ENCODE measurements at regions not wholly inside any gene's neighbourhood (a gene's known extent, or its start where the extent isn't known, plus 50 kb on each side); places are given as distances from the start of the nearest gene placed in this dataset.
"Not testable (repeated sequence)": the region's sequence is repeated elsewhere in the genome, so short reads cannot be mapped to it uniquely, and the experiment has no call there.

- H3K27ac ChIP-seq (ENCODE audit: low read length), result no peak overlapping the region
- no peaks in the 10 kb centered on the region for H3K9me3 ChIP-seq (replicated peaks; ENCODE audit: control insufficient read depth, low read depth, low read length)
- no peak overlapping the region for H3K4me3 ChIP-seq (ENCODE audit: low read length)
- H3K36me3 ChIP-seq (ENCODE audit: control insufficient read depth, insufficient read depth, low read length), result no peaks in the 10 kb centered on the region
- WGBS (ENCODE audit: insufficient coverage), result no CpG with 5 or more reads among the region's 2 CpGs
- H3K27me3 ChIP-seq (ENCODE audit: control insufficient read depth, insufficient read depth, low read length), result no peaks in the 10 kb centered on the region
- DNase-seq, result no peak
- H3K4me1 ChIP-seq (ENCODE audit: control insufficient read depth, insufficient read depth, low read length), result no peaks in the 10 kb centered on the region
Measured at GRCh38 chr7:119903085-119903484, 369.9 kb upstream of the KCND2 start.

GRCh38 chr7:119905495-119905894 lies 367.5 kb upstream of the KCND2 start:
- no peak for DNase-seq
- Histone ChIP-seq H3K4me3 (ENCODE audit: low read length) (no peak overlapping the region), H3K27me3 (ENCODE audit: control insufficient read depth, insufficient read depth, low read length) (no peaks in the 10 kb centered on the region), H3K36me3 (ENCODE audit: control insufficient read depth, insufficient read depth, low read length) (no peaks in the 10 kb centered on the region), H3K27ac (ENCODE audit: low read length) (no peak overlapping the region), H3K4me1 (ENCODE audit: control insufficient read depth, insufficient read depth, low read length) (no peaks in the 10 kb centered on the region), H3K9me3 (replicated peaks; ENCODE audit: control insufficient read depth, low read depth, low read length) (no peaks in the 10 kb centered on the region)
- no CpG with 5 or more reads among the region's 4 CpGs for WGBS (ENCODE audit: insufficient coverage)

DNA sequence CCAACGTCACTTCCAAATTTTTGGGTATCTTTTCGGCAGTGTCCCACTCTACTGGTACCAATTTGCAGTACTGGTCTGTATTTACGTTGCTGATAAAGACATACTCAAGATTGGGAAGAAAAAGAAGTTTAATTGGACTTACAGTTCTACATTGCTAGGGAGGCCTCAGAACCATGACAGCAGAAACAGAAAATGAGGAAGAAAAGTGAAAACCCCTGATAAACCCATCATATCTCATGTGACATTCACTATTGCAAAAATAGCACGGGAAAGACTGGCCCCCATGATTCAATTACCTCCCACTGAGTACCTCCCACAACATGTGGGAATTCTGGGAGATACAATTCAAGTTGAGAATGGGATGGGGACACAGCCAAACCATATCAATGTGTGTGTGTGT lies 364.0 kb upstream of the KCND2 start:
- WGBS (ENCODE audit: insufficient coverage), result 100% methylated on average over 1 of the region's 4 CpGs
- Histone ChIP-seq H3K4me3 (ENCODE audit: low read length) (no peak overlapping the region), H3K27ac (ENCODE audit: low read length) (no peak overlapping the region), H3K36me3 (ENCODE audit: control insufficient read depth, insufficient read depth, low read length) (no peaks in the 10 kb centered on the region), H3K4me1 (ENCODE audit: control insufficient read depth, insufficient read depth, low read length) (no peaks in the 10 kb centered on the region), H3K27me3 (ENCODE audit: control insufficient read depth, insufficient read depth, low read length) (no peaks in the 10 kb centered on the region), H3K9me3 (replicated peaks; ENCODE audit: control insufficient read depth, low read depth, low read length) (no peaks in the 10 kb centered on the region)
- no peak for DNase-seq

GRCh38 chr7:119914119-119914518 lies 358.9 kb upstream of the KCND2 start:
- H3K27me3 ChIP-seq (ENCODE audit: control insufficient read depth, insufficient read depth, low read length); H3K27ac ChIP-seq (ENCODE audit: low read length); H3K36me3 ChIP-seq (ENCODE audit: control insufficient read depth, insufficient read depth, low read length); DNase-seq; H3K4me3 ChIP-seq (ENCODE audit: low read length); H3K4me1 ChIP-seq (ENCODE audit: control insufficient read depth, insufficient read depth, low read length); H3K9me3 ChIP-seq (replicated peaks; ENCODE audit: control insufficient read depth, low read depth, low read length): not testable (repeated sequence)

DNA sequence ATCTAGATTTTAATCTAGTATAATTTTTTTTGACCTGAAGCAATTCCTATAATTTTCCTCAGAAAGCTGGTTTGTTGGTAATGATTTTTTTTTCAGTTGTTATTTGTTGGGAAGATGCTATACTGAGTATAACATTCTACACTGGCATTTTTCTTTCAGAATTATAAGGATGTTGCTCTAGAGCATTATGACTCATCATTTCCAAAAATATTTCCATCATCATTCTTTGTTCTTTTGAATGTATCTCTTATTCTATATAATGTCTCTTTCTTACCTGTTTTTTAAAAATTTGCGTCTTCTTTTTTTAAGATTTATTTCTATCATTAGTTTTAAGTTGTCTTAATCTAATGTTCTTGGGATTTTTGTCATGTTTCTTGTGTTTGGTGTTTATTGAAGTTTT lies 356.5 kb upstream of the KCND2 start:
- no CpG with 5 or more reads among the region's 1 CpG for WGBS (ENCODE audit: insufficient coverage)
- Histone ChIP-seq H3K9me3 (replicated peaks; ENCODE audit: control insufficient read depth, low read depth, low read length) (no peaks in the 10 kb centered on the region), H3K4me3 (ENCODE audit: low read length) (no peak overlapping the region), H3K36me3 (ENCODE audit: control insufficient read depth, insufficient read depth, low read length) (no peaks in the 10 kb centered on the region), H3K4me1 (ENCODE audit: control insufficient read depth, insufficient read depth, low read length) (no peaks in the 10 kb centered on the region), H3K27me3 (ENCODE audit: control insufficient read depth, insufficient read depth, low read length) (no peaks in the 10 kb centered on the region), H3K27ac (ENCODE audit: low read length) (no peak overlapping the region)
- DNase-seq, result no peak

DNA sequence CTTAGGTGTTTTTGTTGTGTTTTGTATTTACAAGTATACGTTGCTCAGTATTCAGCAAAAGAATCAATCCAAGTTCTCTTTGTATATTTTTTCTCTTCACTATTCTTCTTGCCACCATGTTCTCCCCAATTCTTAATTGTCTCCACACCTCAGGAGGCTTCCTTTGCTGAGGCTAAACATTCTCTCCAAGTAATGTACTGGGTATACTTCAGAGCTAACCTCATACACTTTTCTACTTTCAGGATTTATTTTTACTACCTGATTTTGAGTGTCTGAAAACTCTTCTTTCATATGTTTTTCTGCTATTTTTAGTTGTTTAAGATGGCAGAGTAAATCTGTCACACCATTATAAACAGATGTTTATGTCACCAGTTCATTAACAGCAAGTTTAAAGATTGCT lies 354.8 kb upstream of the KCND2 start:
- Histone ChIP-seq H3K4me3 (ENCODE audit: low read length) (no peak overlapping the region), H3K36me3 (ENCODE audit: control insufficient read depth, insufficient read depth, low read length) (no peaks in the 10 kb centered on the region), H3K9me3 (replicated peaks; ENCODE audit: control insufficient read depth, low read depth, low read length) (no peaks in the 10 kb centered on the region), H3K27ac (ENCODE audit: low read length) (no peak overlapping the region), H3K27me3 (ENCODE audit: control insufficient read depth, insufficient read depth, low read length) (no peaks in the 10 kb centered on the region), H3K4me1 (ENCODE audit: control insufficient read depth, insufficient read depth, low read length) (no peaks in the 10 kb centered on the region)
- WGBS (ENCODE audit: insufficient coverage), result no CpG with 5 or more reads among the region's 1 CpG
- DNase-seq, result no peak

DNA sequence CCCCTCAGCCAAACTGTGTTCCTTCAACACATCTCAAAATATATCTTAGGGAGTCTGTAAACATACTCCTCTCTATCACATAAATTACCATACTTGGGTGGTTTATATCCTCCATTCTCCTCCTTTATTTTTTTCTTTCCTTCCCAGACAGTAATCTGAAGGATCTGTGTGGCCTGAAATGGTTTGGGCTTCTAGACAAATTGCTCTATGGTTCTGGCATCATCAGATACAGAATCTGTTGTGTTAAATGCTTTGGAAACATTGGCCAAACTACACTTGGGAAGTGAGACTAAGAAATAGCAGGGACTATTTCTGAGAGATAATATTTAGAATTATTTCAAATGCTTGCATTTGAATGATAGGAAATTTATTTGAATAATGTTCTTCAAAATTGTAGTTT lies 353.0 kb upstream of the KCND2 start:
- peak; percentile 11 for DNase-seq
- H3K9me3 ChIP-seq (replicated peaks; ENCODE audit: control insufficient read depth, low read depth, low read length), result no peaks in the 10 kb centered on the region
- H3K27me3 ChIP-seq (ENCODE audit: control insufficient read depth, insufficient read depth, low read length), result no peaks in the 10 kb centered on the region
- H3K4me1 ChIP-seq (ENCODE audit: control insufficient read depth, insufficient read depth, low read length), result no peaks in the 10 kb centered on the region
- H3K36me3 ChIP-seq (ENCODE audit: control insufficient read depth, insufficient read depth, low read length), result no peaks in the 10 kb centered on the region
- H3K27ac ChIP-seq (ENCODE audit: low read length), result no peak overlapping the region
- no peak overlapping the region for H3K4me3 ChIP-seq (ENCODE audit: low read length)

DNA sequence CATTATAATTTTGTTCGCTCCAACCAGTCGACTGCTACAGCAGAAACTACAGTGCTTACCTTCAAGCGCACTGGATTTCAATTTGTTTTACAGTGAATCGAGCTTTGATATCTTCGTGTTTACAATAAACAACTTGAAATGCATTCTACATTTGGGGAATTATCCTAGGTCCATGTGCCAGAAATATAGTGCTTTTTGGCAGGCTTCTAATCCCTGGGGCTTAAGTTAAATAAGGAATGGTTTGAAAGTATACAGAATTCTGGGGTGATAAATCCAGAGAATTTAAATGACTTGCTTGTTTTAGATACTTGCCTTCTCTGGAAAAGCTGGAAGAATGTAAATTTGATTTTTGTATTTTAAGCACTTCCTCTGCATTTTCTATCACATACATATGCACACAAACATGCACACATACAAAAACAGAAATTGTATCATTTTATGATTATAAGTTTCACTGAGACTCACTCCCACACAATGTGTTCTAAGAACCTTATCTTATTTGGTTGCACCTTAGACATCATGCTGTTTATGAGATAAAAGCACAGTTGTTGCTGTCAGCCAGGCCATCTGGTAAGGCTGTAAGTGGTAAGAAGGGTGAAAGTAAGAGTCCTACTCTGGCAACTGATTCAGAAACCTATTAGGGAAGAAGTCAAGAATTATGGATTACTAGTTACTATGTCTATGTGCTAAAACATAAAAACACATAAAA lies 347.2 kb upstream of the KCND2 start:
- H3K27ac ChIP-seq (ENCODE audit: low read length), result no peak overlapping the region
- H3K36me3 ChIP-seq (ENCODE audit: control insufficient read depth, insufficient read depth, low read length), result no peaks in the 10 kb centered on the region
- no peaks in the 10 kb centered on the region for H3K27me3 ChIP-seq (ENCODE audit: control insufficient read depth, insufficient read depth, low read length)
- no peak overlapping the region for H3K4me3 ChIP-seq (ENCODE audit: low read length)
- WGBS (ENCODE audit: insufficient coverage), result no CpG with 5 or more reads among the region's 5 CpGs
- no peaks in the 10 kb centered on the region for H3K9me3 ChIP-seq (replicated peaks; ENCODE audit: control insufficient read depth, low read depth, low read length)
- H3K4me1 ChIP-seq (ENCODE audit: control insufficient read depth, insufficient read depth, low read length), result no peaks in the 10 kb centered on the region
- DNase-seq, result peak; percentile 22

DNA sequence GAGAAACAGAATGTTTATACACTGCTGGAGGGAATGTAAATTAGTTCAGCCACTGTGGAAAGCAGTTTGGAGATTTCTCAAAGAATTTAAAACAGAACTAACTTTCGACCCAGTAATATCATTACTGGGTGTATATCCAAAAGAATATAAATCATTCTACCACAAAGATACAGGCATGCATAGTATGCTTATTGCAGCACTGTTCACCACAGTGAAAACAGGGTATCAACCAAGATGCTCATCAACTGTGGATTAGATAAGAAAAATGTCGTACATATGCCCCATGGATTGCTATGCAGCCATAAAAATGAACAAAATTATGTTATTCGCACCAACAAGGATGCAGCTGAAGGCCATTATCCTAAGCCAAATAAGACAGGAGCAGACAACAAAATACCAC lies 343.1 kb upstream of the KCND2 start:
- no peaks in the 10 kb centered on the region for H3K9me3 ChIP-seq (replicated peaks; ENCODE audit: control insufficient read depth, low read depth, low read length)
- no peaks in the 10 kb centered on the region for H3K4me1 ChIP-seq (ENCODE audit: control insufficient read depth, insufficient read depth, low read length)
- H3K27ac ChIP-seq (ENCODE audit: low read length), result no peak overlapping the region
- no peaks in the 10 kb centered on the region for H3K27me3 ChIP-seq (ENCODE audit: control insufficient read depth, insufficient read depth, low read length)
- H3K4me3 ChIP-seq (ENCODE audit: low read length), result no peak overlapping the region
- no CpG with 5 or more reads among the region's 3 CpGs for WGBS (ENCODE audit: insufficient coverage)
- H3K36me3 ChIP-seq (ENCODE audit: control insufficient read depth, insufficient read depth, low read length), result no peaks in the 10 kb centered on the region
- no peak for DNase-seq

DNA sequence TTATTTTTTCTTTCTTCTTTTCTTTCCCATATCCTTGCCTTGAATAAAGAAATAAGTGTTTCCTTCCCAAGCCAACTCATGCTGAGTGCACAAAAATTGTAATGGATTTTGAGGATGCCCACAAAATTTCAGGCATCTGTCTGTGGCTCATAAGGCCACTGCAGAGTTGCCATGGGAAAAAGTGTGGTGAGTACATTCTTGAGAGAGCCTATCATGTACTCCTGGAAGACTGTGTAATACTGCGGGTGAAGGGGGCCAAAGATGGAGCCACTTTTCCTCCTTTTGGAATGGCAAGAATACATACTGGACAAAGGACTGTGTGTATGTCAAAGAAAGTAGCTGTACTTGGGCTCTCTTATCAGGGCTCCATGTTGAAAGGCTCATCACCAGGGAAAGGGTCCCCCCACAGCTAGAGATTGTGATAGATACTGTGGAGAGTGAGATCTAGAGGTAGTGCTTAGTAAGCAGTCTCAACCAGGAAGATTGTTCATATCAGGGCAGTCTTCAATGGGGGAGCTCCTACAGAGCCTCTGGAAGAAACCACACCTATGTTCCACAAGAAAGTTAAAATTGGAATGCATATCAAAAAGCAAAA lies 341.6 kb upstream of the KCND2 start:
- Histone ChIP-seq H3K4me3 (ENCODE audit: low read length) (no peak overlapping the region), H3K9me3 (replicated peaks; ENCODE audit: control insufficient read depth, low read depth, low read length) (no peaks in the 10 kb centered on the region), H3K36me3 (ENCODE audit: control insufficient read depth, insufficient read depth, low read length) (no peaks in the 10 kb centered on the region), H3K27ac (ENCODE audit: low read length) (no peak overlapping the region), H3K27me3 (ENCODE audit: control insufficient read depth, insufficient read depth, low read length) (no peaks in the 10 kb centered on the region), H3K4me1 (ENCODE audit: control insufficient read depth, insufficient read depth, low read length) (no peaks in the 10 kb centered on the region)
- DNase-seq, result no peak
- WGBS (ENCODE audit: insufficient coverage), result 100% methylated on average over 1 of the region's 1 CpG
